Kidney capillary endothelial cell (primary cell): ENCODE measurements at regions not wholly inside any gene's neighbourhood (a gene's known extent, or its start where the extent isn't known, plus 50 kb on each side); places are given as distances from the start of the nearest gene placed in this dataset.
"Not testable (repeated sequence)": the region's sequence is repeated elsewhere in the genome, so short reads cannot be mapped to it uniquely, and the experiment has no call there.

Experiments
- DNase-seq: peaks from one replicate; pipeline ENCODE4 v3.0.0-alpha.2; 2018; ENCODE audit warnings: low spot score

DNA sequence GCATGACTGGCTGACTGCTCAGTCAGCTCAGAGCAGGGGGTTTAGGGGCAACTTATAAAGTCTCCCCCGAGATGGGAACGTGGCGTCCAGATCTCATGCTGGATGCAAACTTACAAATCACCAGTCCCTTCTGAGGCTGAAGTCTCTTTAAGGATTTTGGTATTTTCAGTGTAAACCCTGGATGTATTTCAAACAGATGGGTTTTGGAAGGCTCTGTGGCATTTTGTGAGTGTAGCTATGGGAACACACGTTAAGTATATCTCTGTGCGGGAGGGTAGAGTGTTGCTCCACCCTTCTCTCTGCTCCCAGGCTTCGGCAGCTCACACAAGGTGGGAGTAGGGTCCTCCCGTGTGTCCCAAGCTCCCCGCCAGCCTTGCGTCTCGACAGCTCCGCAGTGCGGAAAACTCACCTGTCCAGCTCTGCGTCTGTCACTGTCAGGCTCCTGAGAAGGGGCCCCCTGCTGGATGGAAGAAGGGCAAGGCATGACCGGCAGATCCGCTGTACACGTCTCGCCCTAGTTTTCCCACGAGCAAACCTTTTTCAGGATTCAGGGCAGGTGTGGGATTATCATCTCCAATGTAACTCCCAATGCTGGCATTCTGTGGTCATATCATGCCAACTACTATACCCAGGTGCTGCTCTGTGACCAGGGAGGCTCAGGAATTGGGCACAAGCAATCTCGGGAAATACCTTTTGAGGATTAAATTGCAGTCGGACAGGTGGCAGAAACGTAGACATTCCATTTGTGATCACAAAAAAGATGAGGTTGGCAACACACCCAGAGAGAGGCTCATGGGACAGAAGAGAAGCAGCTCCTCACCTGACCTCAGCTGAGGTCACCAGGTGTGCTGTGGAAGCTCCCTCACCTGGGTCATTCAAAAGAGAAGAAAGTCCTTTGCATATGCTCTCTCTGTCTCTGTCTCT is 313.9 kb upstream of the B3GAT1 start:
- DNase-seq: no peak

DNA sequence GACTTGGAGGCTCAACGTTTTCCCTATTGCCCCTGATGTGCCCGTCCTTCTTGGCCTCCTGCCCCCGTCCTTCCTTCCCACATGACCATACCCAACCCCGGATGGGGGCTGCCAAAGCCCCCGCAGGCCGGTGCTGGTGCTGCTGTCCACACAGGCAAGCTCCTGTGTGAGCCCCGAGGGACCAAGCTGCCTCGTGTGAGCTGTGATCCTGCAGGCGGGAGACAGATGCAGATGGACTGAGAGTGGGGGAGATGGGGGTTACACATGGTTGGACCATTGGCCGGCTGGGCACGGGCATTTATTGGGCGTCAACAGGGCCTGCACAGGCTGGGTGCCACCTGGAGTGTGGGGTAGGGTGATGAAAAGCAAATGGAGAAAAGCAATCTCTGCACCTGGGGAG is 313.2 kb upstream of the B3GAT1 start:
- no peak for DNase-seq

DNA sequence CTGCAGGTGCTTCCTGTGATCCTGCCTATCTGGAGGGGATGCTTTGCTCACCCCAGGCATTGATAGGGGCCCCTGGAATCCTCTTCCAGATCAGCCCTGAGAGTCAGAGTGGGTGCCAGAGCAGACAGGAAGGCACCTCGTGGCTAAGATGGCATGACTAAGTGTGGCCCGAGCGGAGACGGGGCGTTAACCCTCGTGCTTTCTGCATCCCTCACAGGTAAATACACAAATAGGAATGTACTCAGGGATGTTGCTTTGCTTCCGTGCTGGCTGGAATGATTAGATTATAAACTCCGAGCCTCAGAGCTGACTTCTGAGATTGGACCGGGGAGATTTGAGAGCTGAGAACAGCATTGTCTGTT is 312.7 kb upstream of the B3GAT1 start:
- no peak for DNase-seq

DNA sequence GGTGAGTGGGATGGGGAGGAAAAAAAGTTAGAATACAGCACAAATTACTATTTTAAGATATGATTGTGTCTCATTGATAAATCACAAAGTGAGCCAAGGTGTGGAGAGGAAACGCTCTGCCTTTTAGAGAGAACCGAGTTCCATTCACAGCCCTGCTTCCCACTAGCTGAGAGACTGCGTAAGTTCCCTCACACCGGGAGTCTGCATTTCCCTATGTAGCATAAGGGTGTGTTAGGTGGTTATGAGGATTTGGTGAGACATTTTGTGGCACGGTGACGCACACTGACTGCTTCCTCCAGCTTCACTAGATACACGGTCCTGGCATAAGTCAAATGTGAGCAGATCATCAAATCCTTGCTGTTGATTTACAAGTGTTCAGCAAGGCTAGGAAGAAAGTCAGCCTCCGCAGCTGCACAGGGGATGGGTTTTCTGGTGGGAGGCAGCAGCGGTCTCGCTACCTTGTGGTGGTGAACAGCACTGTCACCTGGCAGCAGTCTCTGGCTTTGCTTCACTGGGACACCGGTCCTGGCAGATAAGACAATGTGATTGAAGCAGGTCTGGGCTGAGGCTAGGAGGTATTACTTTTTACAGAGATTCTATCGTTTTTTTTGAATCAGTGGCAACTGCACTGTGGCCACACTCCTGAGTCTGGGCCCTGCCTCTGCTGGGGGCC is 312.2 kb upstream of the B3GAT1 start:
- DNase-seq: no peak

DNA sequence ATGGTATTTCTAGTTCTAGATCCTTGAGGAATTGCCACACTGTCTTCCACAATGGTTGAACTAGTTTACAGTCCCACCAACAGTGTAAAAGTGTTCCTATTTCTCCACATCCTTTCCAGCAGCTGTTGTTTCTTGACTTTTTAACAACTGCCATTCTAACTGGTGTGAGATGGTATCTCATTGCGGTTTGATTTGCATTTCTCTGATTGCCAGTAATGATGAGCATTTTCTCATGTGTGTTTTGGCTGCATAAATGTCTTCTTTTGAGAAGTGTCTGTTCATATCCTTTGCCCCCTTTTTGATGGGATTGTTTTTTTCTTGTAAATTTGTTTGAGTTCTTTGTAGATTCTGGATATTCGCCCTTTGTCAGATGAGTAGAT is 308.6 kb upstream of the B3GAT1 start:
- not testable (repeated sequence) for DNase-seq

DNA sequence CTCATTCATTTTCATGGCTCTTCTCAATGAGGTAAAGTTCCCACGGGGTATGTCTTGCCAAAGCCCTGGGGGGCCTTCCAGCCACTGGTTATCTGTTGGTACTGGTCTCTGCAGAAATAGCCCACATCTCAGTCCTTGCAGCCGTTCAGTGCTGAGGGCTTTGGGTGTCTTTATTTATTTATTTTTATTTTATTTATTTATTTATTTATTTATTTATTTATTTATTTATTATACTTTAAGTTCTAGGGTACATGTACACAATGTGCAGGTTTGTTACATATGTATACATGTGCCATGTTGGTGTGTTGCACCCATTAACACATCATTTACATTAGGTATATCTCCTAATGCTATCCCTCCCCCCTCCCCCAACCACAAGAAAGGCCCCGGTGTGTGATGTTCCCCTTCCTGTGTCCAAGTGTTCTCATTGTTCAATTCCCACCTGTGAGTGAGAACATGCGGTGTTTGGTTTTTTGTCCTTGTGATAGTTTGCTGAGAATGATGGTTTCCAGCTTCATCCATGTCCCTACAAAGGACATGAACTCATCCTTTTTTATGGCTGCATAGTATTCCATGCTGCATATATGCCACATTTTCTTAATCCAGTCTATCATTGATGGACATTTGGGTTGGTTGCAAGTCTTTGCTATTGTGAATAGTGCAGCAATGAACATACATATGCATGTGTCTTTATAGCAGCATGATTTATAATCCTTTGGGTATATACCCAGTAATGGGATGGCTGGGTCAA is 308.1 kb upstream of the B3GAT1 start:
- not testable (repeated sequence) for DNase-seq

DNA sequence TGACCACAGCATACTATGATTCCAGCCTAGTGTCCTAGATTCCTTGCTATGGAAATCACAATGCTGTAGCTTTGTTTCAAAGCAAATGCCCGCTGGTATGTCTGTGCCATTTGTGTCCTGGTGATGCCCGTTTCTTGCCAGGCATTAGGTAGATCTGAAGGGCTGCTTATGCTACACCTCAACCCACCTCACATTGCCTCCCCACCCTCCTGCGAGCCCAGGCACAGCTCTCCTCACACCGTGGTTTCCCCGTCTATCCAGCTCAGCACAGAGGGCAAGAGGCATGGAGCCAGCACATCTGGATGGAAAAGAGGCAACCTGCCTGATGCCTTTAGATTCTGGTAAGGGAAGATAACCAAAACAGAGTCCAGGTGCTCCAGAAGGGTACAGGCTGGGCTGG is 307.4 kb upstream of the B3GAT1 start:
- no peak for DNase-seq

- DNase-seq: no peak
These were observed 304.5 kb upstream of the B3GAT1 start for GRCh38 chr11:134716582-134716981.

DNA sequence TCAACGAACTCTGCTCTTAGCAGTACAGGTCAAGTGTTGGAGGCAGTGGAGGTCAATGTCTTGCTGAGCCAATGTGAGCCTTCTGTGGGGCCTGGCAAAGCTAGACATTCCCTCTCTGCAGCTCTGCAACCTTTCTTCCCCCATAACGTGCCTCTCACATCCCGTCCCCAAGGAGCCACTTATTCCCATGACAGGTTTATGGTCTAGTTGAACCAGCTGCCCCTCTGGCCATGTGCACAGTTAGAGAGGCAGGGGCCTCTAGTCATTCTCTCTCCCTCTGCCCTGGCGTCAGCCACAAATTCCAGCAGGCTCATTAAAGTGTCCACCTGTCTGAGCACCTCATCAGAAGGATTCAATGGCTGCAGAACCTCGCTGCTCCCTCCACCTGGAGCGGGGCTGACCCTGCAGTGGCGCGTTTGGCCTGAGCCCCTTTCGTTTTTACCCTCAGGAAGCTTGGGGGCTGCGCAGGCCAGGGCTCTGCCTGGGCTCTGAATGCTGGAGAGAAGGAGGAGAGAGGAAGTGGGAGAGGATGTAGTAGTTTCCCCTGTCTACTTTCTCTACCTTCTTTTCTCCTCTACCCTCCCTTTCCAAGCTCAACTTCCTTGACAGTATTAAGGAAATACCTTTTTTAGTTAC is 302.1 kb upstream of the B3GAT1 start:
- no peak for DNase-seq

DNA sequence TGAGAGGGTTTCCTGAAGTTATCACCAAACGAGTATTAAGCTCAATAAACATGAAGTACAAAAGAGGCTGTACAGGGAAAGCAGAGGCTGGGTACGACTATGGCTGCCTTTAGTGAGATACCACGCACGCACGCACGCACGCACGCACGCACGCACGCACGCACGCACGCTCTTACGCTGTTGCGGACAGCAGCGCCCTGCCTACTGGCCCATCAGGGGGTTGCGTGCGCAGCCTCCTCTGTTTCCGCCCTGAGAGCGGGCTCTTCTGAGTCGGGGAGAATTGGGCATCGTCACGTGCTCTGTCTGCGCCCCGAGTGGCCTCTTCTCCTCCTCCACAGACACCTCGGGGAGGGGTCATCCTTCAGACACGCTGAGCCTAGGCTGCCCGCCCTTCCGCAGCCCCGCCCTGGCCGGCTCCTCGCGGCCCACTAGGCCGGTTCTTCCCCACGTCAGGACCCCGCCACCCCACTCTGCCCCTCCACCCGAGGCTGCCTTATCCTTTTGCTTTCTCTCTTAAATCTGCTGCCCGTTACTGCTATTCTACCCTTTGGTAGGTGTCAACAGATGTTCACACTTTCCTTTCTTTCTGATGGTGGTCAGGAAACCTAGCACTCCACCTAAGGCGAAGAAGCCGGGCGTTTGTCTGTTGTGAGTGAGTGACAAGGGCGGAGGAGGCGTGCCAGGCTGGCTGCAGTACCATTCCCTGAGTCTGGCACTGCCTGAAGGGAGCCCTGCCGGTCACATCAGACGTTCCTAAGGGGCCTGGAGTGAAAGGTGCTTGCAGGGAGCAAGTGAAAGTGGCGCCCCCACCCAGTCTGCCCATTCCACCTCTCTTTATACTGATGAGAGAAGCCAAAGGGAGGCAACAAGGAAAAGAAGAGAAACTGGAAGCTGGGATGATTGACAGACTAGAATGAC is 300.4 kb upstream of the B3GAT1 start:
- no peak for DNase-seq

DNA sequence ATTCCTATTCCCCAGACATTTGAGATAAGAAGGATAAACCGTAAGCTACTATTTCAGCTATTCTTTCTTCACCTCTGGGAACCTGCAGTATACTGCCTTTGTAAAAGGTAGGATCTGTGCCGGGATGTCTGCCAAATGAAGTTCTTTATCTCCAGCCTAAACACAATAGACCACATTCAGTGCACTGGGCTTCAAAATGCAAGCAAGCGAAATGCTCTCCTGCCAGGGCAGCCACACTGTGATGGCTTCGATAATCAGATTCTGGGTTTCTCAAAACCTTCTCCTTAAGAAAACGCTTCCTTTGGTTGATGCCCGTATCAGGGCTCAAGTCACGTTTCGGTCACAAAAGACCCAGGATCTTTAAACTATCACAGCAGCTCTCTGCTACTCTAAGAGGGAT is 299.5 kb upstream of the B3GAT1 start:
- DNase-seq: no peak

DNA sequence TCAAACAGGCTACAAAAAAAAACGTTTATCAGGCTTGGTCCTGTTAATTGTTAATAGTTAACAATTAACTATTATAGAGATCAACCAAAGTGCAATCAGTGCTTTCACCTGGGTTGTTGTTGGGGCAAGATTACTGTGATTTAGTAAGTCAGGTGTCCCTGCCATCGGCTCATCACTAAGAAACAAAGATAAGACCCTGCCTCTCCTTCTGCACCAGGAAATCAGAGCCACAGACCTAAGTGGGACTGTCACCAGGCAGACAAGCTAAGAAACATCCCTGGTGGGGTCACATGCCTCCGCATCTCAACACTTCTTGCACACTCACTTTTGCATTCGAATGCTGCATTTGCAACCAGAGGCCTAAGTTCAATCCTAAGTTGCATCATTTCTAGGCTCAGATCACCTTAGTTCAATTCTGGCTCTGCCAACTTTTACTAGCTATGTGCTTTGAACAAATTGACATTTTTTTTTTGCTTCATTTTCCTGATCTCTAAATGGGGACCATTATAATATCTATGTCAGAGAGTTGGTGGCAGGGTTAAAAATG is 298.9 kb upstream of the B3GAT1 start:
- no peak for DNase-seq

DNA sequence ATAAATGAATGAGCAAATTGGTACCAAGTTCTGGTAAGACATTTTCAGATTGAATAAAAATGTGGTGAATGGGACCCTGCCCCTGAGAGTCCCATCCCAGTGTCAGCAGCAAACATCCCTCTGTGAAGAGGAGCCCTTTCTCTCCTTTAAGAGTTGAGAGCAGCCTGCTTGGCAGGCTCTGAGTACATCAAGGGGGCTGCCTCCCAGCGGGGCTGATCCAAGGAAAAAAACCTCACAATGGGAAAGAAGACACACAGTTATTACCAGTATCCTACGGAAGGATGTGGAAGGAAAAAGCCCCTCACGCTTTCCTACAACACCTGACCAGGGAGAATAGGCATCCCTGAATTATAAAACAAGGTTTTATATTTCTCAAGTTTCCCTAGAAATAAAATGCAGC is 293.8 kb upstream of the B3GAT1 start:
- DNase-seq: no peak

DNA sequence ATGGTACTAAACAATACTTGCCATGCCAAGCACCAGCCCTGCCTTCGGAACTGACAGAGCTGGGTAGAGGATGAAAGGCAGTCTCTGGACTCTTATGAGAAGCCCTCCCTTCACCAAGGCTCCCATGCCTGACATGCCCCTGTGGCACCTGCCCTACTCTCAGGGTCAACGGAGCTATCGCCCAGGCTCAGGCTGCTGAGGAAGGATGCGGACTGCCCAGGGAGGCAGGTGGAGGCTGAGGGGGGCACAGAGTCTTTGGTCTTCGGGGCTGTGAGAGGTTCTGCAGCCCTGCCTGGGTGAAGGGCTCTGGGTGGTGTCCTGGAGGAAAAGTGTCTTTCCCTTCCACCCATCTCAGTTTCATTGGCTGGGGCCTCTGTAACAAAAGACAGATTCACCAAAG is 290.8 kb upstream of the B3GAT1 start:
- no peak for DNase-seq

- no peak for DNase-seq
These were observed 289.6 kb upstream of the B3GAT1 start for GRCh38 chr11:134701564-134702165.

- no peak for DNase-seq
These were observed 288.1 kb upstream of the B3GAT1 start for GRCh38 chr11:134700101-134700640.

- DNase-seq: no peak
These were observed 284.4 kb upstream of the B3GAT1 start for GRCh38 chr11:134696455-134696854.

GRCh38 chr11:134691985-134692384 is 279.9 kb upstream of the B3GAT1 start:
- DNase-seq: no peak

- DNase-seq: no peak
These were observed 279.3 kb upstream of the B3GAT1 start for GRCh38 chr11:134691295-134691873.

- no peak for DNase-seq
These were observed 277.8 kb upstream of the B3GAT1 start for GRCh38 chr11:134689886-134690285.
